Neural cell (in vitro differentiated cells): ENCODE measurements at regions not wholly inside any gene's neighbourhood (a gene's known extent, or its start where the extent isn't known, plus 50 kb on each side); places are given as distances from the start of the nearest gene placed in this dataset.
"Not testable (repeated sequence)": the region's sequence is repeated elsewhere in the genome, so short reads cannot be mapped to it uniquely, and the experiment has no call there.

Experiments used
- H2AFZ ChIP-seq: fragments of 200-600, 300-800 bp; sonication (generic), shearing (Covaris generic); 2 replicates; pipeline ENCODE4 v1.6.0; 2014; ENCODE audit warnings: low read depth, mild to moderate bottlenecking, antibody characterized with exemption, low read length, moderate library complexity
- H3F3A ChIP-seq: fragments of 200-600 bp; shearing (Covaris generic); 2 replicates; pipeline ENCODE4 v1.6.1; 2016; ENCODE audit warnings: mild to moderate bottlenecking, moderate library complexity, mixed read lengths, antibody characterized with exemption, low read length; ENCODE audit not compliant: insufficient read depth, poor library complexity, severe bottlenecking
- H3K27ac ChIP-seq: fragments of 200-600, 300-800 bp; sonication (generic), shearing (Covaris generic); 2 replicates; pipeline ENCODE4 v1.5.1; 2014; ENCODE audit warnings: mild to moderate bottlenecking, low read length, moderate library complexity
- H3K27me3 ChIP-seq: fragments of 300-800, 200-600 bp; sonication (generic), shearing (Covaris generic); 2 replicates; pipeline ENCODE4 v1.6.0; 2014; ENCODE audit warnings: mild to moderate bottlenecking, low read depth, low read length, moderate library complexity; ENCODE audit not compliant: insufficient read depth
- H3K36me3 ChIP-seq: fragments of 300-800, 200-600 bp; sonication (generic), shearing (Covaris generic); 2 replicates; pipeline ENCODE4 v1.5.1; 2014; ENCODE audit warnings: mild to moderate bottlenecking, antibody characterized with exemption, low read length, moderate library complexity; ENCODE audit not compliant: insufficient read depth
- H3K4me2 ChIP-seq: fragments of 300-800, 200-600 bp; sonication (generic), shearing (Covaris generic); 2 replicates; pipeline ENCODE4 v1.6.0; 2014; ENCODE audit warnings: mild to moderate bottlenecking, low read length
- H3K4me3 ChIP-seq: fragments of 300-800, 200-600 bp; sonication (generic), shearing (Covaris generic); 2 replicates; pipeline ENCODE4 v1.5.1; 2014; ENCODE audit warnings: mild to moderate bottlenecking, low read length, moderate library complexity
- H3K79me2 ChIP-seq: fragments of 200-600 bp; shearing (Covaris generic); replicated peaks from 2 replicates; pipeline ENCODE4 v1.6.0; 2014; ENCODE audit warnings: mild to moderate bottlenecking, low read length, moderate library complexity; ENCODE audit not compliant: insufficient read depth
- H3K9ac ChIP-seq: fragments of 300-800, 200-600 bp; sonication (generic), shearing (Covaris generic); 2 replicates; pipeline ENCODE4 v1.6.1; 2016; ENCODE audit warnings: mild to moderate bottlenecking, low read length, mixed read lengths
- H3K9me2 ChIP-seq: fragments of 200-600 bp; shearing (Covaris generic); 2 replicates; pipeline ENCODE4 v1.6.1; 2016; ENCODE audit warnings: mild to moderate bottlenecking, low read length, mixed read lengths; ENCODE audit not compliant: insufficient read depth
- H3K9me3 ChIP-seq: fragments of 200-600, 300-800 bp; sonication (generic), shearing (Covaris generic); 2 replicates; pipeline ENCODE4 v1.6.1; 2016; ENCODE audit warnings: mild to moderate bottlenecking, mixed run types, low read length, moderate library complexity, mixed read lengths
- H4K20me1 ChIP-seq: fragments of 200-600 bp; shearing (Covaris generic); 2 replicates; pipeline ENCODE4 v1.6.1; 2016; ENCODE audit warnings: mild to moderate bottlenecking, mixed run types; ENCODE audit not compliant: insufficient read depth
- EP300 ChIP-seq: fragments of 450-650 bp; conservative IDR thresholded peaks from 2 replicates; pipeline ENCODE4 v1.6.1; 2014; ENCODE audit warnings: antibody characterized with exemption, mild to moderate bottlenecking, moderate library complexity; ENCODE audit not compliant: poor library complexity, severe bottlenecking
- EZH2 ChIP-seq: fragments of 200-600, 300-800 bp; shearing (Covaris generic), sonication (generic); IDR thresholded peaks from 2 replicates; pipeline ENCODE4 v1.6.1; 2014; ENCODE audit warnings: antibody characterized with exemption, low read length, borderline replicate concordance, mild to moderate bottlenecking; ENCODE audit not compliant: insufficient read depth, poor library complexity, severe bottlenecking
- MXI1 ChIP-seq: fragments of 450-650 bp; conservative IDR thresholded peaks from 2 replicates; pipeline ENCODE4 v1.6.1; 2014; ENCODE audit warnings: antibody characterized with exemption, mild to moderate bottlenecking; ENCODE audit not compliant: poor library complexity, severe bottlenecking
- POLR2AphosphoS5 ChIP-seq: IDR thresholded peaks from 2 replicates; pipeline ENCODE4 v1.6.1; 2012
- RAD21 ChIP-seq: fragments of 450-650 bp; conservative IDR thresholded peaks from 2 replicates; pipeline ENCODE4 v1.6.1; 2014; ENCODE audit warnings: antibody characterized with exemption, mild to moderate bottlenecking, moderate library complexity
- SMC3 ChIP-seq: fragments of 450-650 bp; conservative IDR thresholded peaks from 2 replicates; pipeline ENCODE4 v1.6.1; 2014; ENCODE audit warnings: antibody characterized with exemption, mild to moderate bottlenecking, moderate library complexity; ENCODE audit not compliant: poor library complexity
- TAF1 ChIP-seq: IDR thresholded peaks from 2 replicates; pipeline ENCODE4 v1.6.1; 2012; ENCODE audit warnings: low read depth
- TF ChIP-seq, protein P1 (sequence below): fragments of 450-650 bp; IDR thresholded peaks from 2 replicates; pipeline ENCODE4 v1.5.1; 2014; ENCODE audit warnings: antibody characterized with exemption, mild to moderate bottlenecking, moderate library complexity; ENCODE audit not compliant: poor library complexity, severe bottlenecking
- TF ChIP-seq, protein P2 (sequence below): IDR thresholded peaks from 2 replicates; pipeline ENCODE4 v1.6.1; 2012; ENCODE audit warnings: borderline replicate concordance

DNA sequence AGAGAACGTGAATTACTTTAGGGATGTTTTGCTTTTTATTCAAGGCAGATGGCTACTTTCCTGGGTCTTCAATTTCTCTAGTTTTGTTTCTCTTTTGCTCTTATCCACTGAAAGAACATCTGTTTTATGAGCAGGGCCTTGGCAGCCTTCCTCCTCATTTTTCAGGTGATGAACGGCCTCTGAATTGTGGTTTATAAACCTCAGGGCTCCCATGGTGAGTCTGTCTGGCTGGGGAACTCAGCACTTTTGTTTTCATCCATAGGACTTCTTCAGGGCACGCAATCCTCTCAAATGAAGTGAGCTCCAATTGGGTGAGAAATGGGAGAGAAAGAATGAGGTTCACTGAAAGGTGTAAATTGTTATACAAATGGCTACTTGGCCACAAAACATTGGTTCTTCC lies 186.4 kb upstream of the ERCC4 start:
- H3K27me3 ChIP-seq = no peaks in the 10 kb centered on the region
- H2AFZ ChIP-seq = no peak overlapping the region
- H3K9ac ChIP-seq = no peak overlapping the region
- H3K9me2 ChIP-seq = no peaks in the 10 kb centered on the region
- H3K79me2 ChIP-seq = no peaks in the 10 kb centered on the region
- H3F3A ChIP-seq = no peaks in the 10 kb centered on the region
- no peaks in the 10 kb centered on the region for H4K20me1 ChIP-seq
- H3K9me3 ChIP-seq = no peaks in the 10 kb centered on the region
- no peak overlapping the region for H3K4me3 ChIP-seq
- no peak for TF ChIP-seq RAD21
- TF ChIP-seq, protein P1, sequence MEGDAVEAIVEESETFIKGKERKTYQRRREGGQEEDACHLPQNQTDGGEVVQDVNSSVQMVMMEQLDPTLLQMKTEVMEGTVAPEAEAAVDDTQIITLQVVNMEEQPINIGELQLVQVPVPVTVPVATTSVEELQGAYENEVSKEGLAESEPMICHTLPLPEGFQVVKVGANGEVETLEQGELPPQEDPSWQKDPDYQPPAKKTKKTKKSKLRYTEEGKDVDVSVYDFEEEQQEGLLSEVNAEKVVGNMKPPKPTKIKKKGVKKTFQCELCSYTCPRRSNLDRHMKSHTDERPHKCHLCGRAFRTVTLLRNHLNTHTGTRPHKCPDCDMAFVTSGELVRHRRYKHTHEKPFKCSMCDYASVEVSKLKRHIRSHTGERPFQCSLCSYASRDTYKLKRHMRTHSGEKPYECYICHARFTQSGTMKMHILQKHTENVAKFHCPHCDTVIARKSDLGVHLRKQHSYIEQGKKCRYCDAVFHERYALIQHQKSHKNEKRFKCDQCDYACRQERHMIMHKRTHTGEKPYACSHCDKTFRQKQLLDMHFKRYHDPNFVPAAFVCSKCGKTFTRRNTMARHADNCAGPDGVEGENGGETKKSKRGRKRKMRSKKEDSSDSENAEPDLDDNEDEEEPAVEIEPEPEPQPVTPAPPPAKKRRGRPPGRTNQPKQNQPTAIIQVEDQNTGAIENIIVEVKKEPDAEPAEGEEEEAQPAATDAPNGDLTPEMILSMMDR = no peak
- no peak for TF ChIP-seq SMC3
- TF ChIP-seq EZH2 = no peak
- TF ChIP-seq POLR2AphosphoS5 = no peak
- TF ChIP-seq MXI1 = no peak
- TF ChIP-seq EP300 = no peak
- TF ChIP-seq, protein P2, sequence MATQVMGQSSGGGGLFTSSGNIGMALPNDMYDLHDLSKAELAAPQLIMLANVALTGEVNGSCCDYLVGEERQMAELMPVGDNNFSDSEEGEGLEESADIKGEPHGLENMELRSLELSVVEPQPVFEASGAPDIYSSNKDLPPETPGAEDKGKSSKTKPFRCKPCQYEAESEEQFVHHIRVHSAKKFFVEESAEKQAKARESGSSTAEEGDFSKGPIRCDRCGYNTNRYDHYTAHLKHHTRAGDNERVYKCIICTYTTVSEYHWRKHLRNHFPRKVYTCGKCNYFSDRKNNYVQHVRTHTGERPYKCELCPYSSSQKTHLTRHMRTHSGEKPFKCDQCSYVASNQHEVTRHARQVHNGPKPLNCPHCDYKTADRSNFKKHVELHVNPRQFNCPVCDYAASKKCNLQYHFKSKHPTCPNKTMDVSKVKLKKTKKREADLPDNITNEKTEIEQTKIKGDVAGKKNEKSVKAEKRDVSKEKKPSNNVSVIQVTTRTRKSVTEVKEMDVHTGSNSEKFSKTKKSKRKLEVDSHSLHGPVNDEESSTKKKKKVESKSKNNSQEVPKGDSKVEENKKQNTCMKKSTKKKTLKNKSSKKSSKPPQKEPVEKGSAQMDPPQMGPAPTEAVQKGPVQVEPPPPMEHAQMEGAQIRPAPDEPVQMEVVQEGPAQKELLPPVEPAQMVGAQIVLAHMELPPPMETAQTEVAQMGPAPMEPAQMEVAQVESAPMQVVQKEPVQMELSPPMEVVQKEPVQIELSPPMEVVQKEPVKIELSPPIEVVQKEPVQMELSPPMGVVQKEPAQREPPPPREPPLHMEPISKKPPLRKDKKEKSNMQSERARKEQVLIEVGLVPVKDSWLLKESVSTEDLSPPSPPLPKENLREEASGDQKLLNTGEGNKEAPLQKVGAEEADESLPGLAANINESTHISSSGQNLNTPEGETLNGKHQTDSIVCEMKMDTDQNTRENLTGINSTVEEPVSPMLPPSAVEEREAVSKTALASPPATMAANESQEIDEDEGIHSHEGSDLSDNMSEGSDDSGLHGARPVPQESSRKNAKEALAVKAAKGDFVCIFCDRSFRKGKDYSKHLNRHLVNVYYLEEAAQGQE = no peak
- TF ChIP-seq TAF1 = no peak
- H3K36me3 ChIP-seq = no peaks in the 10 kb centered on the region
- H3K27ac ChIP-seq = no peak overlapping the region
- H3K4me2 ChIP-seq = no peak overlapping the region

DNA sequence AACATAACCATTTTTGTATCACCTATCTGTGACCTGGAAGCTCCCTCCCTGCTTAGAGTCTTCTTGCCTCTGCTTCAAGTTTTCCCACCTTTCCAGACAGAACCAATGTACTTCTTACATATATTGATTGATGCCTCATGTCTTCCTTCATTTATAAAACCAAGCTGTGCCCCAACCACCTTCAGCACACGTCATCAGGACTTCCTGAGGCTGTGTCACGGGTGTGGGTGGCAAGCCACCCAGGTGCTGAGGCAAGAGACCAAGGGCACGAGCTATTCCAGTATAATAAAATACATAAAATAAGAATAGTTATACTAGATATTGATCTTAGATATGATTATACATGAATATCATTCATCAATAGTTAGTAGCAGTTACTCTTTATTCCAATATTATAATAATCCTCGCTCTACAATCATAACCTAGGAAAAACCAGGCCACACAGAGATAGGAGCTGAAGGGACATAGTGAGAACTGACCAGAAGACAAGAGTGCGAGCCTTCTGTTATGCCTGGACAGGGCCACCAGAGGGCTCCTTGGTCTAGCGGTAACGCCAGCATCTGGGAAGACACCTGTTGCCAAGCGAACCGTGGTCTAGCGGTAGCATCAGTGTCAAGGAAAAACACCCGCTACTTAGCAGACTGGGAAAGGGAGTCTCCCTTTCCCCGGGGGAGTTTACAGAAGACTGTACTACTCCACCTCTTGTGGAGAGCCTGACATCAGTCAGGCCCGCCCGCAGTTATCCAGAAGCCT lies 180.2 kb upstream of the ERCC4 start:
- H3K36me3 ChIP-seq, H3K27ac ChIP-seq, H4K20me1 ChIP-seq, H3F3A ChIP-seq, H3K4me2 ChIP-seq, H3K9me3 ChIP-seq, H2AFZ ChIP-seq, H3K9ac ChIP-seq, H3K9me2 ChIP-seq, H3K4me3 ChIP-seq, H3K79me2 ChIP-seq, H3K27me3 ChIP-seq: not testable (repeated sequence)

DNA sequence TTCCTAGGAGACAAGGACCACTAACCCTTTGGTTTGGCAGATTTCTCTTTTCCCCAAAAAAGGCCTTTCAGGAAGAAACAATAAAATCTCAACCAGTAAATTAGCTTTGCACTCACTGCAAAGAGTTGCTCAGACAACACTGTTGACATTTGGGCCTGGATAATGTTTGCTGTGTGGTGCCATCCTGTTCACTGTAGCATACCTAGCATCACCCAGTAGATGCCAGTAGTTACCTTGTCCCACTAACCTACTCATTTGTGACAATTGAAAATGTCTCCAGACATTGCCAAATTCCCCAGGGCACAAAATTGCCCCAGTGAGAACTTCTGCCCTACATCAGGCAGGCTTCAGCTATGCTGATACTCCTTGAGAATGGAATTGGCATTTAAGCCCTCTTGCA lies 177.0 kb upstream of the ERCC4 start:
- TF ChIP-seq SMC3 (no peak), POLR2AphosphoS5 (no peak), EZH2 (no peak)
- TF ChIP-seq, protein P1 = no peak
- TF ChIP-seq, protein P2 = no peak
- H3K9ac ChIP-seq = no peak overlapping the region
- H3K27ac ChIP-seq = no peak overlapping the region
- H3K9me2 ChIP-seq = no peaks in the 10 kb centered on the region
- no peaks in the 10 kb centered on the region for H3K79me2 ChIP-seq
- H3F3A ChIP-seq = no peaks in the 10 kb centered on the region
- H3K4me2 ChIP-seq = no peak overlapping the region
- H4K20me1 ChIP-seq = no peaks in the 10 kb centered on the region
- no peaks in the 10 kb centered on the region for H3K27me3 ChIP-seq
- H2AFZ ChIP-seq = no peak overlapping the region
- no peaks in the 10 kb centered on the region for H3K36me3 ChIP-seq
- no peak overlapping the region for H3K4me3 ChIP-seq
- H3K9me3 ChIP-seq = no peaks in the 10 kb centered on the region
